AG04450 (cell line): ENCODE measurements at regions not wholly inside any gene's neighbourhood (a gene's known extent, or its start where the extent isn't known, plus 50 kb on each side); places are given as distances from the start of the nearest gene placed in this dataset.

ENCODE experiments used
- CTCF ChIA-PET: fragments of 300-600, 350-600 bp; formaldehyde crosslinking; extraction: SDS; loops from one replicate; lab custom pipeline; 2022; ENCODE audit warnings: antibody characterized with exemption, inconsistent platforms; lab: Charles Lee
- POLR2A ChIA-PET: fragments of 350-600 bp; formaldehyde crosslinking; extraction: SDS; loops from one replicate; lab custom pipeline; 2021; ENCODE audit warnings: antibody characterized with exemption, inconsistent platforms; lab: Yijun Ruan, JAX
- DNase-seq: peaks from one replicate; pipeline ENCODE4 v3.0.0-alpha.2; 2011; ENCODE audit warnings: low read depth, low spot score
- H3K27ac ChIP-seq: one replicate; pipeline ENCODE4 v1.5.1; 2012; ENCODE audit warnings: low read depth, low read length, control low read depth
- H3K27me3 ChIP-seq: one replicate; pipeline ENCODE4 v1.6.0; 2012; ENCODE audit warnings: low read length; ENCODE audit not compliant: control insufficient read depth, insufficient read depth
- H3K4me3 ChIP-seq: 2 replicates; pipeline ENCODE4 v1.5.1; 2011; ENCODE audit warnings: mild to moderate bottlenecking, low read depth, low read length, control low read depth
- H3K9me3 ChIP-seq: 2 replicates; pipeline ENCODE4 v1.5.1; 2012; ENCODE audit warnings: low read length; ENCODE audit not compliant: control insufficient read depth, insufficient read depth
- CTCF ChIP-seq: IDR thresholded peaks from 2 replicates; pipeline ENCODE4 v1.5.1; 2011; ENCODE audit warnings: low read depth, low read length, control low read depth, inconsistent platforms

GRCh38 chr5:120240706-120241105 lies 223.4 kb upstream of the PRR16 start:
- CTCF ChIA-PET, result no interaction called here
- H3K27ac ChIP-seq, result no peak overlapping the region
- no peaks in the 10 kb centered on the region for H3K9me3 ChIP-seq
- DNase-seq, result no peak
- TF ChIP-seq CTCF, result no peak
- H3K27me3 ChIP-seq, result no peaks in the 10 kb centered on the region
- H3K4me3 ChIP-seq, result no peak overlapping the region
- POLR2A ChIA-PET, result no interaction called here

- ChIA-PET CTCF (no interaction called here), POLR2A (no interaction called here)
- DNase-seq, result no peak
- TF ChIP-seq CTCF, result no peak
- no peaks in the 10 kb centered on the region for H3K9me3 ChIP-seq
- no peak overlapping the region for H3K27ac ChIP-seq
- H3K27me3 ChIP-seq, result no peaks in the 10 kb centered on the region
- H3K4me3 ChIP-seq, result no peak overlapping the region
Observed at GRCh38 chr5:120241400-120241799, 222.7 kb upstream of the PRR16 start.

GRCh38 chr5:120251898-120252297 lies 212.2 kb upstream of the PRR16 start:
- ChIA-PET CTCF (no interaction called here), POLR2A (no interaction called here)
- no peak overlapping the region for H3K27ac ChIP-seq
- H3K9me3 ChIP-seq, result no peaks in the 10 kb centered on the region
- no peak overlapping the region for H3K4me3 ChIP-seq
- no peak for TF ChIP-seq CTCF
- no peak for DNase-seq
- no peaks in the 10 kb centered on the region for H3K27me3 ChIP-seq

GRCh38 chr5:120252839-120253238 lies 211.3 kb upstream of the PRR16 start:
- no peak overlapping the region for H3K4me3 ChIP-seq
- H3K27ac ChIP-seq, result no peak overlapping the region
- ChIA-PET POLR2A (no interaction called here), CTCF (no interaction called here)
- H3K9me3 ChIP-seq, result no peaks in the 10 kb centered on the region
- no peaks in the 10 kb centered on the region for H3K27me3 ChIP-seq
- no peak for TF ChIP-seq CTCF
- DNase-seq, result peak; percentile 4

- H3K9me3 ChIP-seq, result no peaks in the 10 kb centered on the region
- no peak for DNase-seq
- H3K27me3 ChIP-seq, result no peaks in the 10 kb centered on the region
- no peak overlapping the region for H3K4me3 ChIP-seq
- H3K27ac ChIP-seq, result no peak overlapping the region
- ChIA-PET CTCF (no interaction called here), POLR2A (no interaction called here)
- no peak for TF ChIP-seq CTCF
Observed at GRCh38 chr5:120254385-120254784, 209.7 kb upstream of the PRR16 start.
